ENCODE measurements at regions not wholly inside any gene's neighbourhood (a gene's known extent, or its start where the extent isn't known, plus 50 kb on each side); places are given as distances from the start of the nearest gene placed in this dataset.

- H3K27ac Mint-ChIP-seq: no peak overlapping the region
- peaks cover 8% of the 10 kb centered on the region for H3K9me3 Mint-ChIP-seq (ENCODE audit: insufficient read depth)
- no peaks in the 10 kb centered on the region for H3K36me3 ChIP-seq (replicated peaks in 1 of 2; ENCODE audit: control extremely low read depth in 1 of 2, control insufficient read depth in 1 of 2, extremely low read depth in 1 of 2, insufficient read depth in 2 of 2, low read length in 1 of 2)
- H3K79me2 ChIP-seq (ENCODE audit: control insufficient read depth, insufficient read depth, low read length): no peaks in the 10 kb centered on the region
- no peaks in the 10 kb centered on the region for H4K20me1 ChIP-seq (ENCODE audit: control insufficient read depth, insufficient read depth, low read length, poor library complexity, severe bottlenecking)
- H3K4me2 ChIP-seq (replicated peaks; ENCODE audit: low read depth, low read length, poor library complexity, severe bottlenecking): no peak overlapping the region
- no peak overlapping the region for H3K9ac ChIP-seq (ENCODE audit: low read length)
- H3K4me1 Mint-ChIP-seq: no peaks in the 10 kb centered on the region
- no peak for TF ChIP-seq EZH2 (IDR thresholded peaks at IDR 0.05; ENCODE audit: borderline replicate concordance, insufficient read depth, low read depth, low read length, poor library complexity, severe bottlenecking)
- no peak for TF ChIP-seq CTCF (IDR thresholded peaks at IDR 0.05)
- WGBS (ENCODE audit: insufficient coverage): no CpG with 5 or more reads among the region's 2 CpGs
- H2AFZ ChIP-seq (ENCODE audit: insufficient read depth, low read depth, low read length, poor library complexity, severe bottlenecking): no peak overlapping the region
- H3K4me1 ChIP-seq (ENCODE audit: control insufficient read depth in 2 of 2, insufficient read depth in 2 of 2, low read length in 2 of 2): no peaks in the 10 kb centered on the region
- intact Hi-C loops (cut with micrococcal nuclease): no loop called here
- no peaks in the 10 kb centered on the region for H3K27me3 Mint-ChIP-seq
- no peak overlapping the region for H3K4me3 Mint-ChIP-seq
- ChIA-PET CTCF (no interaction called here), POLR2A (no interaction called here)
- H3K27me3 ChIP-seq (replicated peaks in 1 of 4; ENCODE audit: control extremely low read depth in 1 of 4, control insufficient read depth in 3 of 4, insufficient read depth in 4 of 4, low read length in 3 of 4): no peaks in the 10 kb centered on the region
- ATAC-seq (ENCODE audit: low read depth): no peak
- no peaks in the 10 kb centered on the region for H3K9me3 ChIP-seq (ENCODE audit: control extremely low read depth in 1 of 3, control insufficient read depth in 2 of 3, insufficient read depth in 1 of 3, low read length in 2 of 3)
- no peak overlapping the region for H3K27ac ChIP-seq (ENCODE audit: low read length in 2 of 2)
- no peak overlapping the region for H3K4me3 ChIP-seq (ENCODE audit: control extremely low read depth in 1 of 5, extremely low read depth in 1 of 5, insufficient read depth in 1 of 5, low read depth in 2 of 5, low read length in 4 of 5)
- no peak for DNase-seq
Measured at GRCh38 chr1:104315823-104316222, 566.1 kb downstream of the AMY1C start.

- H3K27ac ChIP-seq (ENCODE audit: low read length in 2 of 2): no peak overlapping the region
- WGBS (ENCODE audit: insufficient coverage): no CpG with 5 or more reads among the region's 2 CpGs
- no peak overlapping the region for H3K4me3 Mint-ChIP-seq
- H3K27me3 Mint-ChIP-seq: no peaks in the 10 kb centered on the region
- no peak overlapping the region for H3K4me3 ChIP-seq (ENCODE audit: control extremely low read depth in 1 of 5, extremely low read depth in 1 of 5, insufficient read depth in 1 of 5, low read depth in 2 of 5, low read length in 4 of 5)
- DNase-seq (no peak), ATAC-seq (ENCODE audit: low read depth) (no peak)
- H3K4me1 ChIP-seq (ENCODE audit: control insufficient read depth in 2 of 2, insufficient read depth in 2 of 2, low read length in 2 of 2): no peaks in the 10 kb centered on the region
- H3K27ac Mint-ChIP-seq: no peak overlapping the region
- TF ChIP-seq EZH2 (IDR thresholded peaks at IDR 0.05; ENCODE audit: borderline replicate concordance, insufficient read depth, low read depth, low read length, poor library complexity, severe bottlenecking): no peak
- no peak for TF ChIP-seq CTCF (IDR thresholded peaks at IDR 0.05)
- H3K4me1 Mint-ChIP-seq: no peaks in the 10 kb centered on the region
- intact Hi-C loops (cut with micrococcal nuclease): no loop called here
- no peaks in the 10 kb centered on the region for H3K9me3 ChIP-seq (ENCODE audit: control extremely low read depth in 1 of 3, control insufficient read depth in 2 of 3, insufficient read depth in 1 of 3, low read length in 2 of 3)
- no peaks in the 10 kb centered on the region for H3K36me3 ChIP-seq (replicated peaks in 1 of 2; ENCODE audit: control extremely low read depth in 1 of 2, control insufficient read depth in 1 of 2, extremely low read depth in 1 of 2, insufficient read depth in 2 of 2, low read length in 1 of 2)
- H3K79me2 ChIP-seq (ENCODE audit: control insufficient read depth, insufficient read depth, low read length): no peaks in the 10 kb centered on the region
- no peak overlapping the region for H3K4me2 ChIP-seq (replicated peaks; ENCODE audit: low read depth, low read length, poor library complexity, severe bottlenecking)
- H4K20me1 ChIP-seq (ENCODE audit: control insufficient read depth, insufficient read depth, low read length, poor library complexity, severe bottlenecking): no peaks in the 10 kb centered on the region
- ChIA-PET CTCF (no interaction called here), POLR2A (no interaction called here)
- H3K9ac ChIP-seq (ENCODE audit: low read length): no peak overlapping the region
- H3K9me3 Mint-ChIP-seq (ENCODE audit: insufficient read depth): peaks cover 7% of the 10 kb centered on the region
- no peak overlapping the region for H2AFZ ChIP-seq (ENCODE audit: insufficient read depth, low read depth, low read length, poor library complexity, severe bottlenecking)
- H3K27me3 ChIP-seq (replicated peaks in 1 of 4; ENCODE audit: control extremely low read depth in 1 of 4, control insufficient read depth in 3 of 4, insufficient read depth in 4 of 4, low read length in 3 of 4): no peaks in the 10 kb centered on the region
Measured at GRCh38 chr1:104322131-104322530, 572.4 kb downstream of the AMY1C start.
